T-helper 17 cell (primary cell): ENCODE measurements at regions not wholly inside any gene's neighbourhood (a gene's known extent, or its start where the extent isn't known, plus 50 kb on each side); places are given as distances from the start of the nearest gene placed in this dataset.

Source experiments
- ATAC-seq: fragments of 150-1000 bp; cut with Tn5 transposase; 2 replicates; pipeline ENCODE4 v1.10.0; 2021; ENCODE audit warnings: mild to moderate bottlenecking, moderate library complexity
- DNase-seq, 3 donors: peaks; one replicate each; pipeline versions ENCODE4 v3.0.0 to v3.0.0-alpha.2; 2020 to 2021
- H3K9me3 ChIP-seq: one replicate; pipeline ENCODE4 v1.7.0; 2013; ENCODE audit warnings: low read length, mild to moderate bottlenecking; ENCODE audit not compliant: control insufficient read depth, poor library complexity, severe bottlenecking
- H3K27ac Mint-ChIP-seq: one replicate; pipeline ENCODE4 v1.8.0; 2022; ENCODE audit warnings: mild to moderate bottlenecking, moderate library complexity, mixed read lengths
- H3K27me3 Mint-ChIP-seq: one replicate; pipeline ENCODE4 v1.8.0; 2022; ENCODE audit warnings: mixed read lengths
- H3K36me3 Mint-ChIP-seq: one replicate; pipeline ENCODE4 v1.8.0; 2022; ENCODE audit warnings: low read depth, mixed read lengths
- H3K4me1 Mint-ChIP-seq: one replicate; pipeline ENCODE4 v1.8.0; 2022; ENCODE audit warnings: mild to moderate bottlenecking, mixed read lengths
- H3K4me3 Mint-ChIP-seq: one replicate; pipeline ENCODE4 v1.8.0; 2022; ENCODE audit warnings: mild to moderate bottlenecking, moderate library complexity, mixed read lengths

DNA sequence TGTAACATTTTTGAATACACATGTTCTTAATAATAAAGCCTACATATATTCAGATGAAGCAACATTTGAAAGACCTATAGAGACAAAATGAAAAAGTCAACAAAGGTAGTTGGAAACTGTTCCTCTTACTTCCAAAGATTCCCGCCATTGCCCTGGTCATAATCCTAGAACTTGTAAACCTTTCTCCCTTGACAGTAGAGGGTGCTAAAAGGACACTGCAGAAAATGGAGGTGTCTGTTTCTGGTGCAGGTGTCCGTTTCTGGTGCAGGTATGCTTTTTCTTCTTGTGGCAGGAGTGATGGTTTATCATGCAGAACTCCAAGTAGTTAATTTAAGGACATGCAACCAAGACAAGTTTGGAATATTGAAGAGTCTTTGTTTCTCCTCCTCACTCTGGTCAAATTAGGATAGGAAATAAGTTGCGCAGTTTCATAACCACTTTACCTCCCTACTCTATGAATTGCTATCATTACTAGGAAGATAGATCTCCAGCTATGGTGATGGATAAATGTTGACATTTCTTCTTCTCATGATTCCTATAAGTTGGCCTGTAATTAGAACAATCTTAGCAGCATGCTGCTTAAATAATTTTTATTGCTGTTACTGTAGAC, 56.0 kb upstream of the FAM174A start:
- peaks cover 7% of the 10 kb centered on the region for H3K27me3 Mint-ChIP-seq
- H3K36me3 Mint-ChIP-seq = peaks cover 4% of the 10 kb centered on the region
- no peak for ATAC-seq
- no peak for DNase-seq
- no peaks in the 10 kb centered on the region for H3K9me3 ChIP-seq
- no peak overlapping the region for H3K27ac Mint-ChIP-seq
- no peaks in the 10 kb centered on the region for H3K4me1 Mint-ChIP-seq
- H3K4me3 Mint-ChIP-seq = no peak overlapping the region

DNA sequence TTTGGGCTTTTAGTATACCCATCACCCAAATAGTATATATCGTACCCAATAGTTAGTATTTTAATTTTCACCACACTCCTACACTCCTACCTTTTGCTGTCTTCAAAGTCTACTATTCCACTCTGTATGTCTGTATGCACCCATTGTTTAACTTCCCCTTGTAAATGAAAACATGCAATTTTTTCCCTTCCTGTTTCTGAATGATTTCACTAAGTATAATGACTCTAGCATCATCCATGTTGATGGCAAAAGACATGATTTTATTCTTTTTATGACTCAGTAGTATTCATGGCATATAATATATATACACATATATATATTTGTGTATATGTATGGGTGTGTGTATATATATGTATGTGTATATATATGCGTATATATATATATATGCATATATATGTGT, 63.1 kb upstream of the FAM174A start:
- Mint-ChIP-seq H3K36me3 (no peaks in the 10 kb centered on the region), H3K4me3 (no peak overlapping the region), H3K4me1 (no peaks in the 10 kb centered on the region), H3K27ac (no peak overlapping the region), H3K27me3 (peaks cover 18% of the 10 kb centered on the region)
- no peak for ATAC-seq
- DNase-seq = no peak
- no peaks in the 10 kb centered on the region for H3K9me3 ChIP-seq

DNA sequence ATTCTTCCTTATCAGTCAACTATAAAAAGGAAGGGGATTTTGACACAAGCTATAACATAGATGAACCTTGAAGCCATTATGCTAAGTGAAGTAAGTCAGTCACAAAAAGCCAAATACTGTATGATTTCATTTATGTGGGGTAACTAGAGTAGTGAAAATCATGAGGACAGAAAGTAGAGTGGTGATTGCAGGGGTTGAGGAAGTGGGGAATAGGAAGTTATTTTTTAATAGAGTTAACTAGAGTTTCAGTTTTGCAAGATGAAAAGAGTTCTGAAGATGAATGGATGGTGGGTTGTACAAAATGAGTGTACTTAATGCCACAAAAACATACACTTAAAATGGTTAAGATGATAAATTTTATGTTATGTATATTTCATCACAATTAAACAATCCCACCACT, 65.4 kb upstream of the FAM174A start:
- H3K27ac Mint-ChIP-seq = no peak overlapping the region
- ATAC-seq (no peak), DNase-seq (no peak)
- H3K4me3 Mint-ChIP-seq = no peak overlapping the region
- H3K9me3 ChIP-seq = no peaks in the 10 kb centered on the region
- H3K27me3 Mint-ChIP-seq = peaks cover 23% of the 10 kb centered on the region
- no peaks in the 10 kb centered on the region for H3K4me1 Mint-ChIP-seq
- H3K36me3 Mint-ChIP-seq = no peaks in the 10 kb centered on the region

- ATAC-seq (no peak), DNase-seq (no peak)
- Mint-ChIP-seq H3K4me3 (no peak overlapping the region), H3K27ac (no peak overlapping the region), H3K4me1 (no peaks in the 10 kb centered on the region), H3K27me3 (peaks cover 15% of the 10 kb centered on the region), H3K36me3 (no peaks in the 10 kb centered on the region)
- no peaks in the 10 kb centered on the region for H3K9me3 ChIP-seq
Observed at GRCh38 chr5:100464418-100464817, 70.8 kb upstream of the FAM174A start.

DNA sequence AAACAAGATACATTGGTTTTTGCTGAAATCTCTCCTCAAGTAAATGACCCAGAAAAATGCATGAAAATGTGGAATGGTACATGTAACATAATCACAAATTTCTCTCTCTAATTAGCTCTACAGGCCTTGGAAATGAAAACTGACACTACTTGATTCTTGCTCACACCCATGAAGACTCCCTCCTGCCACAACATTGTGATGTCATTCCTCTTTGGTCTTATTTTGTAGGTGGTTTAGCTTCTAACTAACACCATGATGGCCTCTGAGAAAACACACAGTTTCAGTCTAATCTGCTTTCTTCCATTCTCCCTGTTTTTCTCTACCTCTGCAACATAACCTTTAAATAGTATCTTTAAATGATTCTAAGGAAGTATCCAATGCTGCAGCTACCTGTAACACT, 78.6 kb upstream of the FAM174A start:
- Mint-ChIP-seq H3K4me1 (no peaks in the 10 kb centered on the region), H3K4me3 (no peak overlapping the region)

DNA sequence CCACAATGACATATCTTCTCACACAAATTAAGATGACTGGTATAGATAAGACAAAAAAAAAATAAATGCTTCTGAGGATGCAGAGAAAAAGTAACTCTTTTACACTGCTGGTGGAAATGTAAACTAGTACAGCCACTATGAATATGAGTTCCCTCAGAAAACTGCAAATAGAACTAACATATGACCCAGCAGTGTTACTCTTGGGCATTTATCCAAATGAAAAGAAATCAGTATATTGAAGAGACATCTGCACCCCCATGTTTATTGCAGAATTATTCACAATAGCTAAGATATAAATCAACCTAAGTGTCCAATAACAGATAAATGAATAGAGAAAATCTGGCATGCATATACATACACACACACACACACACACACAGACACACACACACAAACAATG, 83.0 kb upstream of the FAM174A start:
- H3K27me3 Mint-ChIP-seq = no peaks in the 10 kb centered on the region
- H3K36me3 Mint-ChIP-seq = no peaks in the 10 kb centered on the region
- no peak overlapping the region for H3K27ac Mint-ChIP-seq
- DNase-seq (no peak), ATAC-seq (no peak)
- no peaks in the 10 kb centered on the region for H3K9me3 ChIP-seq
- no peak overlapping the region for H3K4me3 Mint-ChIP-seq
- H3K4me1 Mint-ChIP-seq = no peaks in the 10 kb centered on the region

More for the DNA sequence above, 78.6 kb upstream of the FAM174A start:
- ATAC-seq (no peak), DNase-seq (no peak)
- Mint-ChIP-seq H3K27ac (no peak overlapping the region), H3K27me3 (no peaks in the 10 kb centered on the region), H3K36me3 (no peaks in the 10 kb centered on the region)
- H3K9me3 ChIP-seq = no peaks in the 10 kb centered on the region

- no peak overlapping the region for H3K27ac Mint-ChIP-seq
- no peaks in the 10 kb centered on the region for H3K27me3 Mint-ChIP-seq
- no peak for DNase-seq
- no peak for ATAC-seq
- H3K9me3 ChIP-seq = no peaks in the 10 kb centered on the region
- no peaks in the 10 kb centered on the region for H3K4me1 Mint-ChIP-seq
- no peak overlapping the region for H3K4me3 Mint-ChIP-seq
- no peaks in the 10 kb centered on the region for H3K36me3 Mint-ChIP-seq
Observed at GRCh38 chr5:100448111-100448528, 87.1 kb upstream of the FAM174A start.

GRCh38 chr5:100446879-100447430, 88.2 kb upstream of the FAM174A start:
- Mint-ChIP-seq H3K4me3 (no peak overlapping the region), H3K36me3 (no peaks in the 10 kb centered on the region), H3K4me1 (no peaks in the 10 kb centered on the region), H3K27ac (no peak overlapping the region), H3K27me3 (no peaks in the 10 kb centered on the region)
- no peaks in the 10 kb centered on the region for H3K9me3 ChIP-seq
- DNase-seq (no peak), ATAC-seq (no peak)

DNA sequence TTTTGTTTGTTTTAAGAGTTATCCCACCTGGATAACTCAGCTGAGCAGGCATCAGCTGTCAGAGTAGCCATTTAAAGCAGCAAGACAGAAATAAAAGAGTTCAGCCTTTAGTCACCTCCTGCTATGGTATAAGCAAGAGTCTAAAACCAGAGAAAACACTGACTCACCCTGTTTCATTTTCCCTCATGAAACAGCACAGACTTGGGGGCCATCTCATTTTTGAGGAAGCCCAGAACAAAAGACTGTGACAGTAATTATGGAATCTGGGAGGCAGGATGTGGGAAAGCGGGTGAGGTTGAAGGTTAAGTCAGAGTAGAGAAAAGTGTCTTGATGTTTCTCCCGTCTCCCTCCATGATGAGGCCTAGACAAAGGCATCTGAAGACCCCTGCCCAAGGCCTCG, 90.2 kb upstream of the FAM174A start:
- no peak for ATAC-seq
- DNase-seq = no peak
- Mint-ChIP-seq H3K27me3 (peaks cover 13% of the 10 kb centered on the region), H3K4me3 (no peak overlapping the region), H3K36me3 (no peaks in the 10 kb centered on the region), H3K4me1 (no peaks in the 10 kb centered on the region), H3K27ac (no peak overlapping the region)
- no peaks in the 10 kb centered on the region for H3K9me3 ChIP-seq

- Mint-ChIP-seq H3K27ac (no peak overlapping the region), H3K4me3 (no peak overlapping the region), H3K36me3 (no peaks in the 10 kb centered on the region), H3K4me1 (no peaks in the 10 kb centered on the region), H3K27me3 (no peaks in the 10 kb centered on the region)
- ATAC-seq (no peak), DNase-seq (no peak)
- no peaks in the 10 kb centered on the region for H3K9me3 ChIP-seq
Observed at GRCh38 chr5:100434815-100435214, 100.4 kb upstream of the FAM174A start.

DNA sequence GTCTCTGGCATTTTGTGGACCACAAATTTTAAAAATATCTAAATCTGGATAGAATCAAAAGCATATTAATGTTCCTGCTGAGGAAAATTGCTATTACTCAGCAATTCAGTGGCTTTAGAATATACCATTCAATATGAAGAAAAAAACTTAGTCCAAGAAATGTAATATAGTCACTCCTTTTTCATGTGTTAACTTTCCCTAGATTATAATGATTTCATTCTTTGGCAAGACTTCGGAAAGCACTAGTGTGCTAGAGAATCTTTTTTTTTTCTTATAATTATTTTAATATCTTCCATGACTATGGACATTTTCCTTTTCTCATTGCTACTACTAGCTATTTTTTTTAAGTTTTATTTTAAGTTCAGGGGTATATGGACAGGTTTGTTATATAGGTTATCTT, 102.4 kb upstream of the FAM174A start:
- no peak for ATAC-seq
- Mint-ChIP-seq H3K27me3 (no peaks in the 10 kb centered on the region), H3K4me1 (no peaks in the 10 kb centered on the region), H3K36me3 (no peaks in the 10 kb centered on the region), H3K27ac (no peak overlapping the region), H3K4me3 (no peak overlapping the region)
- H3K9me3 ChIP-seq = no peaks in the 10 kb centered on the region
- DNase-seq = no peak

- no peaks in the 10 kb centered on the region for H3K9me3 ChIP-seq
- Mint-ChIP-seq H3K27ac (no peak overlapping the region), H3K27me3 (no peaks in the 10 kb centered on the region), H3K4me1 (no peaks in the 10 kb centered on the region), H3K36me3 (no peaks in the 10 kb centered on the region), H3K4me3 (no peak overlapping the region)
- DNase-seq (peak in 2 of 3 donors; percentile 9 to 27), ATAC-seq (peak; percentile 52)
Observed at GRCh38 chr5:100430268-100431195, 104.6 kb upstream of the FAM174A start.

GRCh38 chr5:100424787-100425186, 110.4 kb upstream of the FAM174A start:
- H3K27me3 Mint-ChIP-seq = no peaks in the 10 kb centered on the region

More at GRCh38 chr5:100424787-100425186, 110.4 kb upstream of the FAM174A start:
- no peak for ATAC-seq
- no peaks in the 10 kb centered on the region for H3K4me1 Mint-ChIP-seq
- H3K36me3 Mint-ChIP-seq = no peaks in the 10 kb centered on the region
- DNase-seq = no peak
- H3K4me3 Mint-ChIP-seq = no peak overlapping the region
- no peaks in the 10 kb centered on the region for H3K9me3 ChIP-seq
- no peak overlapping the region for H3K27ac Mint-ChIP-seq
